Activated T-cell treated with anti-CD3 and anti-CD28 coated beads, Interleukin-2, amount 50 U/mL, for 24 hours (primary cell): ENCODE measurements at regions not wholly inside any gene's neighbourhood (a gene's known extent, or its start where the extent isn't known, plus 50 kb on each side); places are given as distances from the start of the nearest gene placed in this dataset.

ENCODE experiments used
- DNase-seq: peaks from one replicate; pipeline ENCODE4 v3.0.0-alpha.2; 2020
- H3K27ac Mint-ChIP-seq: 2 replicates; pipeline ENCODE4 v1.8.0; 2020; ENCODE audit warnings: mild to moderate bottlenecking, mixed read lengths
- H3K27me3 Mint-ChIP-seq: 2 replicates; pipeline ENCODE4 v1.8.0; 2020; ENCODE audit warnings: mixed read lengths
- H3K36me3 Mint-ChIP-seq: 2 replicates; pipeline ENCODE4 v1.8.0; 2020; ENCODE audit warnings: low read depth, mixed read lengths
- H3K4me1 Mint-ChIP-seq: 2 replicates; pipeline ENCODE4 v1.8.0; 2020; ENCODE audit warnings: low read depth, mixed read lengths
- H3K4me3 Mint-ChIP-seq: 2 replicates; pipeline ENCODE4 v1.8.0; 2020; ENCODE audit warnings: mild to moderate bottlenecking, moderate library complexity, mixed read lengths
- H3K9me3 Mint-ChIP-seq: 2 replicates; pipeline ENCODE4 v1.8.0; 2020; ENCODE audit warnings: mixed read lengths

DNA sequence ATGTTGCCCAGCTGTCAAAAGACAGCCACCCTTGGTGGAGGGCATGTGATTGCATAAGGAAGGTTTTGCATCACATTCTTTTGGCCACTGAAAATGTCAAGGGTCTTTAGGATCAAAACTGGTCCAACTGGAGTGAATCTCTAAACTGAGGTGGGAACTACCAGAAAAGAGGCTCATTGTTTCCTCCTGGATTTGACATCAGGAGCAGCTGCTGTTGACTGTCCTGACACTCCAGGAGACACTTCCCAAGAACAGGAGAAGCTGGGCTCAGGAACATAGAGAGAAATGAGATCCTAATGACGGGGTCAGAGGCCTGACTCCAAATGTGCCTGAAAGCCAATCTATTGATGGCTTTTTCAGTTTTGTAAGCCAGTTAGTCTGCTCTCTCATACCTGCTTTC lies 105.3 kb upstream of the LRIG1 start:
- Mint-ChIP-seq H3K9me3 (no peaks in the 10 kb centered on the region), H3K27ac (no peak overlapping the region), H3K27me3 (no peaks in the 10 kb centered on the region), H3K4me1 (peaks cover 24% of the 10 kb centered on the region), H3K4me3 (no peak overlapping the region), H3K36me3 (no peaks in the 10 kb centered on the region)
- DNase-seq: no peak

DNA sequence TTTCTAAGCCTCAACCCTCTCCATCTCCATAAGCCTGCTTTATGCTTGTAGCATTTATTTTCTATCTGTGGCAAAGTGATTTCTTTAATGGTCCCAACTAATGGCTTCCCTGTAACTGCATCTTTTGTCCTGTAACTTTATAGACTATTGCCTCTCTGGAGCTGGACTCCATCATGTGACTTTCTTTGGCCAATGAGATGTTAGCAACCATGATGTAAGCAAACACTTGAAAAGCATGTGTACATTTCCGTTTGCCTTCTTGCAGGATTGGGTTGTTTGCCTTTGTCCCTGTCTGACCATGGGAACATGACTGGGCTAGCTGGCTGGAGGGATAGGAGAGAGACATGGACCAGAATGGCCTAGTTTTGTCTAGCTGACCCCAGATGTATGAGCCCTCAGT lies 106.0 kb upstream of the LRIG1 start:
- no peak overlapping the region for H3K27ac Mint-ChIP-seq
- no peak for DNase-seq
- H3K9me3 Mint-ChIP-seq: no peaks in the 10 kb centered on the region
- no peaks in the 10 kb centered on the region for H3K27me3 Mint-ChIP-seq
- H3K4me1 Mint-ChIP-seq: peaks cover 24% of the 10 kb centered on the region
- no peaks in the 10 kb centered on the region for H3K36me3 Mint-ChIP-seq
- H3K4me3 Mint-ChIP-seq: no peak overlapping the region

GRCh38 chr3:66609660-66610561 lies 109.1 kb upstream of the LRIG1 start:
- no peak for DNase-seq
- Mint-ChIP-seq H3K27me3 (no peaks in the 10 kb centered on the region), H3K9me3 (no peaks in the 10 kb centered on the region), H3K4me1 (peaks cover 5% of the 10 kb centered on the region), H3K4me3 (no peak overlapping the region), H3K27ac (no peak overlapping the region), H3K36me3 (no peaks in the 10 kb centered on the region)

DNA sequence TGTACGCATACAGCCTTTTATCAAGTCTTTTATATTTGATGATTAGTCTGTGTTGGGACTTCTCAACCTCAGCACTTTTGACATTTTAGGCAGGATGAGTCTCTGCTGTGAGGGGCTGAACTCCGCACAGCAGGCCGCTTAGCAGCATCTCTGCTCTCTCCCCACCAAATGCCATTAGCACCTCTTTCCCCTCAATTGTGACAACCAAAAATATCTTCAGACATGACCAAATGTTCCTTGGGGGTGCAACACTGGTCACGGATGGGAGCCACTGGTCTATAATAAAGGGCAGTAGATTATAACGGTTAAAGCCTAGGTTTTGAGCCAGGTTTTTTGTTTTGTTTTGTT lies 109.7 kb upstream of the LRIG1 start:
- no peaks in the 10 kb centered on the region for H3K27me3 Mint-ChIP-seq
- no peak overlapping the region for H3K4me3 Mint-ChIP-seq
- no peaks in the 10 kb centered on the region for H3K9me3 Mint-ChIP-seq
- no peak for DNase-seq
- no peaks in the 10 kb centered on the region for H3K36me3 Mint-ChIP-seq
- no peak overlapping the region for H3K27ac Mint-ChIP-seq
- peaks cover 10% of the 10 kb centered on the region for H3K4me1 Mint-ChIP-seq

- Mint-ChIP-seq H3K4me1 (peaks cover 14% of the 10 kb centered on the region), H3K9me3 (no peaks in the 10 kb centered on the region), H3K27ac (no peak overlapping the region), H3K27me3 (no peaks in the 10 kb centered on the region), H3K36me3 (no peaks in the 10 kb centered on the region), H3K4me3 (no peak overlapping the region)
- no peak for DNase-seq
Observed at GRCh38 chr3:66615643-66616301, 115.0 kb upstream of the LRIG1 start.

DNA sequence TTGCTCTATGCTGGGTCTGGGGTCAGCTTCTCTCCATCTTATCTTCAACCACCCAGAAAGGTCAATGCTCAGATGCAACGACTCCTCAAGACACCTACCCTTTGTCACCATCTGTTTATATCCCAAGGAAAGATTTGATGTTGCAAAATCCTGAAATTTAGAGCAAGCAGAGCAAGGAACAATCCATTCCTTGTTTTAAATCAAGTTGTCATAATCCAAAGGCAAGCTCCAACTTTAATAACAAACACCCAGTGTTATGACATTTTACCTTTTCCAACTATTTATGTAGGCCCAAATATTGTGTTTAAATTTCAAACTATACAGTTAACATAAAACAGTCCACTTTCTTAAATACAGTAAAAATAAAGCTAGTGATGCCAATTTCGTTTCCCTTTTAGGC lies 116.5 kb upstream of the LRIG1 start:
- DNase-seq: no peak
- Mint-ChIP-seq H3K4me3 (no peak overlapping the region), H3K27ac (no peak overlapping the region), H3K4me1 (peaks cover 14% of the 10 kb centered on the region), H3K27me3 (no peaks in the 10 kb centered on the region), H3K36me3 (no peaks in the 10 kb centered on the region), H3K9me3 (no peaks in the 10 kb centered on the region)

DNA sequence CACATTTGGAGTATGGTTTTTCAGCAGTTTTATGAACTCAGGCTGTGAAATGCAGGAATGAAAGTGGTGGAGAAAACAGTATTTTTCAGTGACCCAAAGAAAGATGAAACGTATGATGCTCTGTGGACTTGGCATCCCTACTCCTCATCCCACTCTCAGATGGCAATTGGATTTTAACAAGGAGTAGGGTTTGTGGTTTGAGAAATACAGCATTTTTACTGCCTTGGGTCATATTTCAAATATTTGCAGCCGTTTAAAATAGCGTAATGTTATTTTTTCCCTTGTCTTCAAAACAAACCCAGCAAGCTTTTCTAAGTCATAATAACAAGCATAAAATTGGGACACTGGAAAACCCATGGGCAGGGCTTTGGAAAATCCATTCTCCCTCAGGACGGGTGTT lies 117.2 kb upstream of the LRIG1 start:
- no peak for DNase-seq
- H3K4me1 Mint-ChIP-seq: peaks cover 14% of the 10 kb centered on the region
- no peak overlapping the region for H3K4me3 Mint-ChIP-seq
- no peaks in the 10 kb centered on the region for H3K36me3 Mint-ChIP-seq
- H3K27me3 Mint-ChIP-seq: no peaks in the 10 kb centered on the region
- no peaks in the 10 kb centered on the region for H3K9me3 Mint-ChIP-seq
- H3K27ac Mint-ChIP-seq: no peak overlapping the region

DNA sequence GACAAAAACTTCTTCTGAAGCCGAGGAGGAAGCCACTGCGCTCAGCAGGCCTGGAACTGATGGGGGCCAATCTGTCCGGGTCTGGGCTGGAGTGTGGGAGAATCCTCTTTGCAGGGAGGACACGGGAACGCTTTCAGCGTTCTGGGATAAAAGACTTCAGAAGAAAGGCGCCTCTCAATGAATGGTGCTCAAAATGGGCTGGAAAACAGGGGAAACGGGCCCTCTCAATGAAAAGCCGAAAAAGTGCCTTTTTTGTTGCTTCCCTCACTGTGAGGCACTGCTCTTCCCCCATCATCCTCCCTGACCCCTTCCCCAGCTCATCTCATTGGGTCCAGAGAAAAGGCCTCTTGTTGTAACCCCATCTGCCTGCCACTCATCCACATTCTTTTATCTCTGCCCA lies 119.5 kb upstream of the LRIG1 start:
- Mint-ChIP-seq H3K4me3 (no peak overlapping the region), H3K4me1 (peaks cover 6% of the 10 kb centered on the region)

DNA sequence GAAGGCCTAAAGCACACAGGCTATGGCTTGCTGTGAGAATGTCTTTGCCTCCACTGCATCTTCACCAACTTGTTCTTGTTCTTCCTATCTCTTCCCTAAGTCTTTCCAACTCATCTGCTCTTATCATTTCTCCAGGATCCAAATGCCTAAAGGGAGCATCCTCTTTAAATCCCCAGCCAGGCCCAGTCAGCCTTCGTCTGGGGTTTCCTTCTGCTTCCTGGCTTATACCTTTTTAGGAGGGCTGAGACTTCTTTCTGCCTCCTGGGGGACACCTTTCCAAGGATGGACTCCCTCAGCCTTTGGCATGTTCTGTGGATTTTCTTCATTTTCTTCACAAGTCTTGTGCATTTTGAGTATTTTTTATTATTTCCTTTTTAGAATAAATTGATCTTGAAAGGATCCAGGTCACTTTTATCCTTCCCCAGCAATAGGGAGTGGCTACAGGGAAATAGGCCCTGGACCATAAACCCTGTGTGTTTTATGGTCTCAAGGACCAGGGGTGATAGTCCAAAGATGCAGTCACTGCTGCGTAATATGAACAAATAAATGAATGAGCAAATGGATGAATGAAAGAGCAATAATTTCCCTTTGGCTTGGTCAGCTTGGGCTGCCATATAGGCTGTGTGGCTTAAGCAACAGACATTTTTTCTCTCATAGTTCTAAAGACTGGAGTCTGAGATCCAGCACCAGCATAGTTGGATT lies 122.1 kb upstream of the LRIG1 start:
- H3K4me3 Mint-ChIP-seq: no peak overlapping the region
- DNase-seq: no peak
- no peaks in the 10 kb centered on the region for H3K4me1 Mint-ChIP-seq
- no peaks in the 10 kb centered on the region for H3K27me3 Mint-ChIP-seq
- no peaks in the 10 kb centered on the region for H3K36me3 Mint-ChIP-seq
- H3K9me3 Mint-ChIP-seq: no peaks in the 10 kb centered on the region
- no peak overlapping the region for H3K27ac Mint-ChIP-seq

More for the DNA sequence above, 119.5 kb upstream of the LRIG1 start:
- Mint-ChIP-seq H3K27me3 (no peaks in the 10 kb centered on the region), H3K36me3 (no peaks in the 10 kb centered on the region), H3K9me3 (no peaks in the 10 kb centered on the region), H3K27ac (no peak overlapping the region)
- no peak for DNase-seq

GRCh38 chr3:66625505-66626216 lies 124.8 kb upstream of the LRIG1 start:
- Mint-ChIP-seq H3K4me3 (no peak overlapping the region), H3K27me3 (no peaks in the 10 kb centered on the region), H3K4me1 (no peaks in the 10 kb centered on the region), H3K36me3 (no peaks in the 10 kb centered on the region), H3K27ac (no peak overlapping the region), H3K9me3 (no peaks in the 10 kb centered on the region)
- no peak for DNase-seq

- Mint-ChIP-seq H3K36me3 (no peaks in the 10 kb centered on the region), H3K4me1 (no peaks in the 10 kb centered on the region), H3K9me3 (no peaks in the 10 kb centered on the region), H3K27ac (no peak overlapping the region), H3K4me3 (no peak overlapping the region), H3K27me3 (no peaks in the 10 kb centered on the region)
- no peak for DNase-seq
Observed at GRCh38 chr3:66629150-66629981, 128.5 kb upstream of the LRIG1 start.

DNA sequence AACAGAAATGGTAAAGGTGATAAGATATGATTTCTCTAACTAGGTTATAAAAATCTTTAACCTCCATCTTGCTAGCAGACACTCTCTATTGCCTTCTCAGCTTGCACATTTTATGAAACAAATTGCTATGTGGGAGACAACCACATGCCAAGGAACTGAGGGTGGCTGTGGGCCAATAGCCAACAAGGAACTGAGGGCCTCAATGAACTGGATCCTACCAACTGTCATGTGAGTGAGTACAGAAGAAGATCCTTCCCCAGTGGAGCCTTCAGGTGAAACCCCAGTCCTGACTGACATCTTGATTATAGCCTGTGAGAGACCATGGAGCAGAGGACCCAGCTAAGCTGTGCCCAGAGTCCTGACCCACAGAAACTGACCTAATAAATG lies 129.2 kb upstream of the LRIG1 start:
- Mint-ChIP-seq H3K27me3 (peaks cover 3% of the 10 kb centered on the region), H3K36me3 (no peaks in the 10 kb centered on the region), H3K27ac (no peak overlapping the region), H3K4me1 (no peaks in the 10 kb centered on the region), H3K9me3 (no peaks in the 10 kb centered on the region), H3K4me3 (no peak overlapping the region)
- no peak for DNase-seq

DNA sequence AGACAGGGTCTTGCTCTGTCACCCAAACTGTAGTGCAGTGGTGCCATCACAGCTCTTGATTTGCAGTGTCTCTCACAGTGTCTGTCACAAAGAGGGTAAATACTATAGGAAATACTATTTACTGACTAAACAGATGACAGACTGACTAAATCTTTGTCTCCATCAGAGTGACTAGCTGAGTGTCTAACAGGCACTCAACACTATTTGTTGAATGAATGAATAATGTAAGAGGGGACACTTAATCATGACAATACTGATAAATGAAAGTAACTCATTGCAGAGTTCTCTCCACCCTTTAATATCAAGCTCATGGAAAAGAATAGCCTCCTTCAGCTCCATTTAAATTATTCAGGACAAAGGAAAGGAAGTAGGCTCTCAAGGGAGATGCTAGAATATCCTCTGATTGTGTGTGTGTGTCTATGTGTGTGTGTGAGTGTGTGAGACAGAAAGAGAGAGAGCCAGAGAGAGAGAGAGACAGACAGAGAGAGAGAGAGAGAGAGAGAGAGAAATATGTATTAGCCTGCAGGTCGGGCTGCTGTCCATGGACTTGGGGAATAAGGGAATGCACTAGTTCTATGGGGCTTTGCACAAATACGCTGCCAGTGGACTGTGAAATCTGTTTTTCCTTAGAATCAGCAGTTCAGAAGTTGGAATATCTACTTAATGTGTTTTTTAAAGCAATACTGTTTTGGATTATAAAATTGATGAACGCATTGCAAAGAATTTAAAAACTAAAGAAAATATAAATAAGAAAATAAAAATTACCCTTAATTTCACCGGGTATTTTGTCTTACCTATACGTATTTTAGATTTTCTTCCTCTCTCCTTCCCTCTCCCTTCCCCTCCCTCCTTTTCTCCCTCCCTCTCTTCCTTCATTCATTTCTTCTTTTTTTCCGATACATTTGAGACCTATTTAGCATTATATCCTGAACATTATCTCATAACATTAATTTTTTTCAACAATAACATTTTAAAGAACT lies 132.9 kb upstream of the LRIG1 start:
- Mint-ChIP-seq H3K9me3 (no peaks in the 10 kb centered on the region), H3K4me1 (peaks cover 6% of the 10 kb centered on the region), H3K27ac (no peak overlapping the region), H3K27me3 (peaks cover 3% of the 10 kb centered on the region), H3K4me3 (no peak overlapping the region), H3K36me3 (no peaks in the 10 kb centered on the region)
- no peak for DNase-seq
